HEK293T (cell line): ENCODE measurements at regions not wholly inside any gene's neighbourhood (a gene's known extent, or its start where the extent isn't known, plus 50 kb on each side); places are given as distances from the start of the nearest gene placed in this dataset.

Source experiments
- ARNT ChIP-seq: fragments of 450-650 bp; IDR thresholded peaks from 2 replicates; pipeline ENCODE4 v1.6.1; 2017; ENCODE audit warnings: mild to moderate bottlenecking
- BHLHE40 ChIP-seq: fragments of 450-650 bp; IDR thresholded peaks from 2 replicates; pipeline ENCODE4 v1.6.1; 2016; ENCODE audit warnings: mild to moderate bottlenecking, moderate library complexity, borderline replicate concordance
- ELF4 ChIP-seq: fragments of 450-650 bp; IDR thresholded peaks from 2 replicates; pipeline ENCODE4 v1.6.1; 2017; ENCODE audit warnings: antibody characterized with exemption
- FOXA1 ChIP-seq: fragments of 450-650 bp; IDR thresholded peaks from 2 replicates; pipeline ENCODE4 v1.6.1; 2016; ENCODE audit warnings: mild to moderate bottlenecking
- FOXM1 ChIP-seq: fragments of 450-650 bp; IDR thresholded peaks from 2 replicates; pipeline ENCODE4 v1.6.1; 2017; ENCODE audit warnings: mild to moderate bottlenecking, borderline replicate concordance
- L3MBTL2 ChIP-seq: fragments of 450-650 bp; conservative IDR thresholded peaks from 2 replicates; pipeline ENCODE4 v1.6.1; 2016; ENCODE audit warnings: mild to moderate bottlenecking
- NFRKB ChIP-seq: fragments of 450-650 bp; IDR thresholded peaks from 2 replicates; pipeline ENCODE4 v1.6.1; 2016; ENCODE audit warnings: mild to moderate bottlenecking, moderate library complexity

DNA sequence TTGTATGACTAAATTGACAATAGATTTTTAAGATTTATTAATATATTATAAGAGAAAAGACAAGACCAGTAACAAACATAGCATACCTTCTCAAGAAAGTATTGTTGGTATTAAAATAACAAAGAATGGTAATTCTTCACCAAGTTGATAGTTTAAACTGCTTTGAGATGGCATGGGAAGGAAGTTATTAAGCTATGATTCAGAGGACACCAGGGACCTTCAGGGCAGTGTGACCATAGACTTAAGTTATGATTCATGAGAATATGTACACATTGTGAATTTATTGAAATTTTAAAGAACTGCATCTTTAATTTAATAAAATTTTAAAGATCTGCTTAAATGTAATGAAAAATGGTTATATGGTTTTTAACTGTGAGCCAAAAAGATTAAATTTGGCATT is 205.7 kb downstream of the DSEL start:
- TF ChIP-seq FOXM1 (no peak), FOXA1 (no peak), L3MBTL2 (no peak), ELF4 (no peak), BHLHE40 (no peak), ARNT (no peak), NFRKB (no peak)
